HCT116 (cell line): ENCODE measurements at regions not wholly inside any gene's neighbourhood (a gene's known extent, or its start where the extent isn't known, plus 50 kb on each side); places are given as distances from the start of the nearest gene placed in this dataset.

Source experiments
- CTCF ChIP-seq, 3 experiments: fragments of 200-600 bp in 1 of 3; sonication (generic) in 1 of 3; IDR thresholded peaks in 2 of 3; conservative IDR thresholded peaks in 1 of 3; 2 replicates each; pipeline ENCODE4 v1.5.1; 2012 to 2017; ENCODE audit warnings: low read depth in 2 of 3, low read length in 2 of 3, antibody characterized with exemption in 1 of 3, borderline replicate concordance in 1 of 3, control low read depth in 1 of 3, mild to moderate bottlenecking in 1 of 3, mixed read lengths in 1 of 3, mixed run types in 1 of 3, moderate library complexity in 1 of 3; ENCODE audit not compliant: insufficient read depth in 1 of 3
- ELF1 ChIP-seq: IDR thresholded peaks from 2 replicates; pipeline ENCODE4 v1.6.1; 2012; ENCODE audit warnings: low read depth, borderline replicate concordance
- POLR2A ChIP-seq: IDR thresholded peaks from 2 replicates; pipeline ENCODE4 v1.7.0; 2011; ENCODE audit warnings: borderline replicate concordance; ENCODE audit not compliant: insufficient read depth, insufficient read length; ENCODE audit errors: extremely low read depth

- TF ChIP-seq CTCF (IDR thresholded peaks at IDR 0.05 in 2 of 3, conservative IDR thresholded peaks at IDR 0.05 in 1 of 3; ENCODE audit: borderline replicate concordance in 1 of 3, insufficient read depth in 1 of 3, low read depth in 2 of 3, low read length in 2 of 3) (no peak), POLR2A (no peak), ELF1 (no peak)
Observed at GRCh38 chr3:174640932-174641331, 218.2 kb upstream of the NAALADL2 start.
